Testis (tissue), 2 donors: ENCODE measurements at regions not wholly inside any gene's neighbourhood (a gene's known extent, or its start where the extent isn't known, plus 50 kb on each side); places are given as distances from the start of the nearest gene placed in this dataset.

Experiments
- DNase-seq: peaks from one replicate; pipeline ENCODE4 v3.0.0-alpha.2; 2019
- H3K27ac ChIP-seq, 2 donors: fragments of 200-600 bp; sonication (generic); one replicate each; pipeline ENCODE4 v1.5.1; 2019
- H3K27me3 ChIP-seq: fragments of 200-600 bp; sonication (generic); one replicate; pipeline ENCODE4 v1.5.1; 2019
- H3K36me3 ChIP-seq: fragments of 200-600 bp; sonication (generic); one replicate; pipeline ENCODE4 v1.5.1; 2017; ENCODE audit warnings: low read depth; ENCODE audit errors: missing control alignments
- H3K4me1 ChIP-seq: fragments of 200-600 bp; sonication (generic); one replicate; pipeline ENCODE4 v1.5.1; 2019
- H3K4me3 ChIP-seq, 2 donors: fragments of 200-600 bp; sonication (generic); one replicate each; pipeline ENCODE4 v1.5.1; 2017 to 2019
- H3K9me3 ChIP-seq: fragments of 200-600 bp; sonication (generic); one replicate; pipeline ENCODE4 v1.5.1; 2017
- CTCF ChIP-seq, 3 experiments: fragments of 450-650 bp in 2 of 3; fragments of 200-600 bp in 1 of 3; sonication (generic) in 1 of 3; IDR thresholded peaks; one replicate each; pipeline ENCODE4 v1.5.1; 2016 to 2019; ENCODE audit warnings: antibody characterized with exemption in 3 of 3, mild to moderate bottlenecking in 2 of 3, moderate library complexity in 1 of 3
- POLR2A ChIP-seq: fragments of 450-650 bp; IDR thresholded peaks from one replicate; pipeline ENCODE4 v1.6.1; 2017; ENCODE audit warnings: antibody characterized with exemption, mild to moderate bottlenecking, moderate library complexity
- WGBS, 2 donors: methylation state at CpG; one replicate each; pipeline ENCODE4 v1.1.5; 2018; 5-methylcytosine and 5-hydroxymethylcytosine counted together
- intact Hi-C: fragments of 100-400 bp; cut with DNase I; formaldehyde crosslinking; loops from one replicate; pipeline ENCODE4 v1.15.1; 2023; ENCODE audit warnings: low total_unique reads

- WGBS, 2 donors, result 59 to 71% methylated on average over 25 to 28 of the region's 28 CpGs
- Histone ChIP-seq H3K4me1 (no peaks in the 10 kb centered on the region), H3K27ac (no peak overlapping the region), H3K4me3 (no peak overlapping the region), H3K9me3 (no peaks in the 10 kb centered on the region), H3K27me3 (no peaks in the 10 kb centered on the region), H3K36me3 (no peaks in the 10 kb centered on the region)
- intact Hi-C loops, result no loop called here
- no peak for DNase-seq
- TF ChIP-seq CTCF (IDR thresholded peaks at IDR 0.05), result no peak
- TF ChIP-seq POLR2A, result no peak
Observed at GRCh38 chr5:2206293-2207108, 323.8 kb upstream of the IRX4 start.

- whole genome bisulfite sequencing, 2 donors, result 53 to 76% methylated on average over 34 of the region's 34 CpGs
- no peak for DNase-seq
- Histone ChIP-seq H3K4me1 (no peaks in the 10 kb centered on the region), H3K36me3 (no peaks in the 10 kb centered on the region), H3K27ac (no peak overlapping the region), H3K9me3 (no peaks in the 10 kb centered on the region), H3K27me3 (no peaks in the 10 kb centered on the region), H3K4me3 (no peak overlapping the region)
- TF ChIP-seq POLR2A (no peak), CTCF (IDR thresholded peaks at IDR 0.05) (no peak)
- intact Hi-C loops, result no loop called here
Observed at GRCh38 chr5:2205596-2206226, 323.0 kb upstream of the IRX4 start.

GRCh38 chr5:2205185-2205585 lies 322.5 kb upstream of the IRX4 start:
- Histone ChIP-seq H3K4me3 (no peak overlapping the region), H3K9me3 (no peaks in the 10 kb centered on the region), H3K27ac (no peak overlapping the region), H3K36me3 (no peaks in the 10 kb centered on the region), H3K4me1 (no peaks in the 10 kb centered on the region), H3K27me3 (no peaks in the 10 kb centered on the region)
- DNase-seq, result no peak
- TF ChIP-seq POLR2A (no peak), CTCF (IDR thresholded peaks at IDR 0.05) (no peak)
- intact Hi-C loops, result no loop called here
- WGBS, 2 donors, result 52 to 62% methylated on average over 11 to 14 of the region's 14 CpGs

- H3K27me3 ChIP-seq, result no peaks in the 10 kb centered on the region
- H3K4me1 ChIP-seq, result no peaks in the 10 kb centered on the region
- H3K4me3 ChIP-seq, result no peak overlapping the region
- no peak for DNase-seq
- H3K36me3 ChIP-seq, result no peaks in the 10 kb centered on the region
- no peaks in the 10 kb centered on the region for H3K9me3 ChIP-seq
- intact Hi-C loops, result no loop called here
- 76 to 89% methylated on average over 18 to 21 of the region's 21 CpGs for WGBS, 2 donors
- TF ChIP-seq CTCF (IDR thresholded peaks at IDR 0.05) (no peak), POLR2A (no peak)
- H3K27ac ChIP-seq, result no peak overlapping the region
Observed at GRCh38 chr5:2204366-2205184, 321.9 kb upstream of the IRX4 start.
